NAMALWA (cell line): ENCODE measurements at regions not wholly inside any gene's neighbourhood (a gene's known extent, or its start where the extent isn't known, plus 50 kb on each side); places are given as distances from the start of the nearest gene placed in this dataset.
"Not testable (repeated sequence)": the region's sequence is repeated elsewhere in the genome, so short reads cannot be mapped to it uniquely, and the experiment has no call there.

Experiments used
- DNase-seq: peaks from one replicate; pipeline ENCODE4 v3.0.0-alpha.2; 2015; ENCODE audit warnings: low spot score

- peak; percentile 40 for DNase-seq
Measured at GRCh38 chr11:81979448-81979847, 754.2 kb downstream of the FAM181B start.

- DNase-seq: no peak
Measured at GRCh38 chr11:81975261-81975900, 758.3 kb downstream of the FAM181B start.

GRCh38 chr11:81970886-81971285, 762.8 kb downstream of the FAM181B start:
- DNase-seq: no peak

- no peak for DNase-seq
Measured at GRCh38 chr11:81967242-81967641, 766.4 kb downstream of the FAM181B start.

GRCh38 chr11:81966340-81966739, 767.3 kb downstream of the FAM181B start:
- DNase-seq: no peak

GRCh38 chr11:81963018-81963417, 770.6 kb downstream of the FAM181B start:
- peak; percentile 26 for DNase-seq

- no peak for DNase-seq
Measured at GRCh38 chr11:81960443-81960842, 773.2 kb downstream of the FAM181B start.

- DNase-seq: no peak
Measured at GRCh38 chr11:81959341-81959740, 774.3 kb downstream of the FAM181B start.

- DNase-seq: not testable (repeated sequence)
Measured at GRCh38 chr11:81954301-81954700, 779.4 kb downstream of the FAM181B start.

- DNase-seq: no peak
Measured at GRCh38 chr11:81946831-81947230, 786.8 kb downstream of the FAM181B start.

- DNase-seq: no peak
Measured at GRCh38 chr11:81942646-81943045, 791.0 kb downstream of the FAM181B start.

- DNase-seq: no peak
Measured at GRCh38 chr11:81941998-81942397, 791.7 kb downstream of the FAM181B start.

GRCh38 chr11:81932303-81932702, 801.4 kb downstream of the FAM181B start:
- DNase-seq: no peak

GRCh38 chr11:81920205-81920604, 813.5 kb downstream of the FAM181B start:
- no peak for DNase-seq

GRCh38 chr11:81916451-81916850, 817.2 kb downstream of the FAM181B start:
- no peak for DNase-seq

GRCh38 chr11:81915045-81915444, 818.6 kb downstream of the FAM181B start:
- no peak for DNase-seq

GRCh38 chr11:81913793-81914192, 819.9 kb downstream of the FAM181B start:
- DNase-seq: no peak

GRCh38 chr11:81907996-81908395, 825.7 kb downstream of the FAM181B start:
- DNase-seq: no peak

GRCh38 chr11:81899156-81899555, 834.5 kb downstream of the FAM181B start:
- no peak for DNase-seq

GRCh38 chr11:81897639-81898038, 836.0 kb downstream of the FAM181B start:
- DNase-seq: no peak

- no peak for DNase-seq
Measured at GRCh38 chr11:81895258-81895657, 838.4 kb downstream of the FAM181B start.

- DNase-seq: no peak
Measured at GRCh38 chr11:81892770-81893635, 840.7 kb downstream of the FAM181B start.

- no peak for DNase-seq
Measured at GRCh38 chr11:81888391-81888790, 845.3 kb downstream of the FAM181B start.
